Adrenal gland (tissue), 9 donors: ENCODE measurements at regions not wholly inside any gene's neighbourhood (a gene's known extent, or its start where the extent isn't known, plus 50 kb on each side); places are given as distances from the start of the nearest gene placed in this dataset.

Source experiments
- DNase-seq, 7 donors: peaks; one replicate each; pipeline ENCODE4 v3.0.0-alpha.2; 2019 to 2020
- H3K27ac ChIP-seq, 5 donors: fragments of 200-600 bp; sonication (generic) in 4 of 5; 1 replicate in 3 of 5; 2 replicates in 2 of 5; pipeline versions ENCODE4 v1.5.1 to v1.8.0; 2016 to 2020; ENCODE audit warnings: mild to moderate bottlenecking in 1 of 5
- H3K27me3 ChIP-seq: fragments of 200-600 bp; 2 replicates; pipeline ENCODE4 v1.8.0; 2021
- H3K36me3 ChIP-seq, 2 donors: fragments of 200-600 bp; replicated peaks in 1 of 2; 1 replicate in 1 of 2; 2 replicates in 1 of 2; pipeline versions ENCODE4 v1.5.1 to v1.8.0; 2018 to 2022
- H3K4me1 ChIP-seq, 2 donors: fragments of 200-600 bp; replicated peaks in 1 of 2; 1 replicate in 1 of 2; 2 replicates in 1 of 2; pipeline versions ENCODE4 v1.5.1 to v1.8.0; 2018 to 2021
- H3K4me3 ChIP-seq, 4 donors: fragments of 200-600 bp; sonication (generic) in 3 of 4; one replicate each; pipeline ENCODE4 v1.5.1; 2016 to 2018
- H3K9me3 ChIP-seq, 3 donors: fragments of 200-600 bp; sonication (generic) in 1 of 3; replicated peaks in 1 of 3; 1 replicate in 2 of 3; 2 replicates in 1 of 3; pipeline versions ENCODE4 v1.5.1 to v1.8.0; 2016 to 2021
- POLR2A ChIP-seq, 2 donors: fragments of 450-650 bp; IDR thresholded peaks; one replicate each; pipeline ENCODE4 v1.6.1; 2017; ENCODE audit warnings: antibody characterized with exemption in 2 of 2, mild to moderate bottlenecking in 2 of 2, moderate library complexity in 1 of 2
- WGBS, 4 donors: extraction: QIAGEN DNeasy Blood & Tissue Kit in 2 of 4; methylation state at CpG; one replicate each; pipeline versions ENCODE4 v1.1.5 to v1.1.7; 2013 to 2017; 5-methylcytosine and 5-hydroxymethylcytosine counted together
- intact Hi-C, 2 donors: fragments of 100-400 bp; cut with DNase I; formaldehyde crosslinking; loops; one replicate each; pipeline versions ENCODE4 v1.14.1 to v1.15.0; 2022 to 2023
- TF ChIP-seq, protein P1 (sequence below), 6 experiments: fragments of 450-650 bp in 4 of 6; fragments of 200-600 bp in 2 of 6; sonication (generic) in 1 of 6; IDR thresholded peaks; 1 replicate in 5 of 6; 2 replicates in 1 of 6; pipeline versions ENCODE4 v1.5.1 to v1.8.0; 2016 to 2021; ENCODE audit warnings: antibody characterized with exemption in 6 of 6, mild to moderate bottlenecking in 2 of 6, moderate library complexity in 1 of 6
- donor health status: healthy with polysubstance abuse.
- donor health status: Bipolar disorder and iron deficiency.
- donor health status: DM: yes; HTN: yes; CAD: no.
- donor health status: DM: no; HTN: no; CAD: no.
- donor health status: DM: no; HTN: no; CAD: no.

DNA sequence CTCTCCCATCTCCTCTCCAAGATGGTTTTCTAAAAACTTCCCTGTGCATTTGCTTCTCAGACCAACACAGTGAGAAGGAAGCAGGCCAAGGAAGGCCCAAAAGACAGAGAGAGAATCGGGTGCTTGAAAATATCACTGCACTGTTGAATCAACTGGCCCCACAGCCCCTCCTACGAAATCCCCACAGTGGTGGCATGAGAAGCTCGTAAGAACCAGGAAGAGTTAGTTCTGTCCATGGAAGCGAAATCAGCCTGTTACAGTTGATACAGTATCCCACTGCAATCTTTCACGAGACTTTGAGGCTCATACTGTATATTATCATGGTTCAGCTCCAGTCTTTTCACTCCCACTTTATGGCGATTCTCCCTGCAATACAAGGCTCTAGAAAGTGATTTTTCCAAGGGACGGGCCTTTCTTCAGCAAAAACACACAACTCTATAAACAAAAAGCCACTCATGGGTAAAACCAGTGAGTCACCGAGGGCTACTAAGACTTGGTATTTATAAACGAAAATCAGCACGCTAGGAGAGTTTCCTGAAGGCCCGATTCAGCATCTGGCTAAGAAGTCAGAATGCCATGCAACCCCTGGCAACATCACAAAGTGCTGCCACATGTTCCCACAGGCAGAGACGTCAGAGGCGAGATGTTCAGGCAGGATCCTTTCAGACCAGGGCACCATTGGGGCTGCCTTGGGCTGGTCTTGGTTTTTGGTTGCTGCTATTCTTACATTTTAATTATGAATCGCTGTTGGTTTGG is 185.7 kb downstream of the IRX5 start:
- Histone ChIP-seq H3K36me3 (no peaks in the 10 kb centered on the region), H3K27me3 (no peaks in the 10 kb centered on the region), H3K27ac (no peak overlapping the region), H3K4me3 (no peak overlapping the region), H3K9me3 (no peaks in the 10 kb centered on the region), H3K4me1 (no peaks in the 10 kb centered on the region)
- WGBS, 4 donors, result 82 to 86% (median 84%) methylated on average over 13 to 14 of the region's 14 CpGs
- no peak for TF ChIP-seq POLR2A (IDR thresholded peaks at IDR 0.05)
- TF ChIP-seq, protein P1, sequence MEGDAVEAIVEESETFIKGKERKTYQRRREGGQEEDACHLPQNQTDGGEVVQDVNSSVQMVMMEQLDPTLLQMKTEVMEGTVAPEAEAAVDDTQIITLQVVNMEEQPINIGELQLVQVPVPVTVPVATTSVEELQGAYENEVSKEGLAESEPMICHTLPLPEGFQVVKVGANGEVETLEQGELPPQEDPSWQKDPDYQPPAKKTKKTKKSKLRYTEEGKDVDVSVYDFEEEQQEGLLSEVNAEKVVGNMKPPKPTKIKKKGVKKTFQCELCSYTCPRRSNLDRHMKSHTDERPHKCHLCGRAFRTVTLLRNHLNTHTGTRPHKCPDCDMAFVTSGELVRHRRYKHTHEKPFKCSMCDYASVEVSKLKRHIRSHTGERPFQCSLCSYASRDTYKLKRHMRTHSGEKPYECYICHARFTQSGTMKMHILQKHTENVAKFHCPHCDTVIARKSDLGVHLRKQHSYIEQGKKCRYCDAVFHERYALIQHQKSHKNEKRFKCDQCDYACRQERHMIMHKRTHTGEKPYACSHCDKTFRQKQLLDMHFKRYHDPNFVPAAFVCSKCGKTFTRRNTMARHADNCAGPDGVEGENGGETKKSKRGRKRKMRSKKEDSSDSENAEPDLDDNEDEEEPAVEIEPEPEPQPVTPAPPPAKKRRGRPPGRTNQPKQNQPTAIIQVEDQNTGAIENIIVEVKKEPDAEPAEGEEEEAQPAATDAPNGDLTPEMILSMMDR (IDR thresholded peaks at IDR 0.05), result no peak
- intact Hi-C loops, result no loop called here
- DNase-seq, result no peak

DNA sequence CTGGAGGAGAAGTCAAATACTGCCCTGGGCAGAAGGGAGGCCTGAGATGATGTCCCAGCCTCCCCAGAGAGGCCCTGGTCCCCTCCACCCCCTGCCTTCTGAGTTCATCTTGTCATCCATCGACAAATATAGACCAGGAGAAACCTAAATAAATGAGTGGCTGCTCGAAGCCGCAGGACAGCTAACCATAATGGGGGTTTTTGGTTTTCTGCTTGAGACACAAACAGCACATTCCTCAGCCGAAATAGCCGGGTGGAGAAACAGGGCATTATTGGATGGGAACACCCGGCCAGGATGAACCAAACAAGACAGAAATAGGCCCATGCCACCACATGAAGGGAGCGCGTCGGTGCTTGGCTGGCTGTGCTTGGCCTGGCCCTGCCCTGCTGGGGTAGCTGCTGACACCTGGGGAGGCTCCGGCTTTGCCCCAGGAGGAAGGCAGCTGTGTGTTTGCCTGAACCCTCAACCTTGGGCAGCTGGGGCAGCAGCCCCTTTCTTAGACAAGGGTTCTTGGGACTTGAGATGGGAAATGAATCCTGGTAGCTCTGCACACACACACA is 188.1 kb downstream of the IRX5 start:
- H3K27ac ChIP-seq, result no peak overlapping the region
- 85 to 93% (median 86%) methylated on average over 8 to 10 of the region's 10 CpGs for WGBS, 4 donors
- no peak overlapping the region for H3K4me3 ChIP-seq
- DNase-seq, result no peak
- no peaks in the 10 kb centered on the region for H3K36me3 ChIP-seq
- intact Hi-C loops, result no loop called here
- H3K9me3 ChIP-seq, result no peaks in the 10 kb centered on the region
- H3K27me3 ChIP-seq, result no peaks in the 10 kb centered on the region
- H3K4me1 ChIP-seq, result no peaks in the 10 kb centered on the region
- no peak for TF ChIP-seq POLR2A (IDR thresholded peaks at IDR 0.05)

DNA sequence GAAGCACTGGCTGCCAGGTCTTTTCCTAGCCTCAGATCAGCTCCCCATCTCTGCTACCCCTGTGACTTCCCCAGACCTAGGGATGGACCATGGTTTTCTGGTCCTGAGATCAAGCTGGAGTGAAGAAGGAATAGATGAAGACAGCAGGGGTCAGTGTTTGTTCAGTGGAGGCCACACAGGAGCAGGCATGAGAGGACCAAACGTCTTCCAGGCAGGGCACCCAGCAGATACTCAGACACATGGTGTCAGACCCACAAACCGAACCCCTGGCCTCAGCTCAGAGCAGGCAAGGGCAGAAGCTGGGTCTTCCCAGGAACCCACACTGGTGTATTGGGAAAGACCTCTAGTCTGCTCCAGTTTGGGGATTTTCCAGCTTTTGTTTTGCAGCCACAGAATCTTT is 189.7 kb downstream of the IRX5 start:
- Histone ChIP-seq H3K9me3 (no peaks in the 10 kb centered on the region), H3K36me3 (no peaks in the 10 kb centered on the region), H3K4me1 (no peaks in the 10 kb centered on the region), H3K4me3 (no peak overlapping the region), H3K27ac (no peak overlapping the region), H3K27me3 (no peaks in the 10 kb centered on the region)
- no peak for DNase-seq
- 19 to 57% (median 31%) methylated on average over 1 to 2 of the region's 2 CpGs for WGBS, 4 donors
- TF ChIP-seq POLR2A (IDR thresholded peaks at IDR 0.05), result no peak
- TF ChIP-seq, protein P1 (IDR thresholded peaks at IDR 0.05), result no peak
- intact Hi-C loops, result no loop called here

DNA sequence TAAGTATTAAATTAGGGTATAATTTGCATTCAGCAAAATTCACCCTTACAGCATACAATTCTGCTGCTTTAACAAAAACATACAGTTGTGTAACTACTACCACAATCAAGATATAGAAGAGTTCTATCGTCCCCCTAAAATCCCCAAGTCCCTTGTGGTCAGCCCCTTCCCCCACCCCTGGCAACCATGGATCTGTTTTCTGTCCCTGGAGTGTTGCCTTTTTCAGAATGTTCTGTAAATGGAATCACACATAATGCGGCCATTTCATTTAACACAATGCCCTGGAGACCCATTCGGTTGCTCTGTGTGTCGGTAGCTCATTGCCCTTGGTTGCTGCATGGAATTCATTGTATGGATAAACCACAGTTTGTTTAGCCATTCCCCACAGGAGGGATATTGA is 190.2 kb downstream of the IRX5 start:
- H3K4me3 ChIP-seq, result no peak overlapping the region
- intact Hi-C loops, result no loop called here
- DNase-seq, result no peak
- H3K9me3 ChIP-seq, result no peaks in the 10 kb centered on the region
- TF ChIP-seq, protein P1 (IDR thresholded peaks at IDR 0.05), result no peak
- no peak for TF ChIP-seq POLR2A (IDR thresholded peaks at IDR 0.05)
- no peak overlapping the region for H3K27ac ChIP-seq
- no peaks in the 10 kb centered on the region for H3K27me3 ChIP-seq
- H3K36me3 ChIP-seq, result no peaks in the 10 kb centered on the region
- no peaks in the 10 kb centered on the region for H3K4me1 ChIP-seq
- WGBS, 4 donors, result 53 to 76% (median 64%) methylated on average over 4 of the region's 4 CpGs

DNA sequence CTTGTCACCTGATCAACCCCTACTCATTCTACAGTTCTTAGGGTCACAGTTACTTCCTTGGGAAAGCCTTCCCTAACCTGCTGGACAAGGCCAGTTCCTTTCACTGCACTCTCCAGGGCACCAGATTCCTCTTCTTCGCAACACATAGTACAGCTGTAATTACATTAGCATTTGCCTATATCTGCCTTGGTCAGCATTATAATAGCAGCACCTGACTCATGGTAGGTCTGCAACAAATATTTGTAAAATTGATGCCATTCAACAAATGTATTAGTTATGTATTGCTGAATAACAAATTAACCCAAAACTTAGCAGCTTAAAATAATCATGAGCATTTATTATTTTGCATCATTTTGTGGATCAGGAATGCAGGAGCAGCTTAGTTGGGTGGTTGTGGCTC is 193.0 kb downstream of the IRX5 start:
- WGBS, 4 donors, result 90 to 100% (median 96%) methylated on average over 1 of the region's 1 CpG
- no peak for TF ChIP-seq POLR2A (IDR thresholded peaks at IDR 0.05)
- TF ChIP-seq, protein P1 (IDR thresholded peaks at IDR 0.05), result no peak

More for the DNA sequence above, 193.0 kb downstream of the IRX5 start:
- no peak for DNase-seq
- Histone ChIP-seq H3K4me3 (no peak overlapping the region), H3K27ac (no peak overlapping the region), H3K9me3 (no peaks in the 10 kb centered on the region), H3K36me3 (no peaks in the 10 kb centered on the region), H3K4me1 (no peaks in the 10 kb centered on the region), H3K27me3 (no peaks in the 10 kb centered on the region)
- intact Hi-C loops, result no loop called here
